ENCODE measurements at regions not wholly inside any gene's neighbourhood (a gene's known extent, or its start where the extent isn't known, plus 50 kb on each side); places are given as distances from the start of the nearest gene placed in this dataset.

- Histone ChIP-seq H4K20me1 (ENCODE audit: control insufficient read depth, extremely low read depth, insufficient read depth, low read length) (no peaks in the 10 kb centered on the region), H2AFZ (ENCODE audit: low read length) (no peak overlapping the region), H3K4me3 (replicated peaks in 1 of 4; ENCODE audit: control extremely low read depth in 1 of 4, insufficient read depth in 1 of 4, low read depth in 3 of 4, low read length in 4 of 4) (no peak overlapping the region), H3K4me2 (ENCODE audit: extremely low read depth, insufficient read depth, low read length) (no peak overlapping the region), H3K27ac (ENCODE audit: insufficient read depth, low read length) (no peak overlapping the region), H3K79me2 (ENCODE audit: control insufficient read depth, insufficient read depth, low read length) (no peaks in the 10 kb centered on the region), H3K4me1 (ENCODE audit: control insufficient read depth, extremely low read depth, insufficient read depth, low read length) (no peaks in the 10 kb centered on the region), H3K27me3 (ENCODE audit: control insufficient read depth, insufficient read depth, low read length) (no peaks in the 10 kb centered on the region), H3K9me3 (ENCODE audit: control insufficient read depth, insufficient read depth, low read depth, low read length) (no peaks in the 10 kb centered on the region), H3K9ac (ENCODE audit: insufficient read depth, low read length) (no peak overlapping the region), H3K36me3 (ENCODE audit: control insufficient read depth, insufficient read depth, low read length) (no peaks in the 10 kb centered on the region)
- TF ChIP-seq, protein P1, sequence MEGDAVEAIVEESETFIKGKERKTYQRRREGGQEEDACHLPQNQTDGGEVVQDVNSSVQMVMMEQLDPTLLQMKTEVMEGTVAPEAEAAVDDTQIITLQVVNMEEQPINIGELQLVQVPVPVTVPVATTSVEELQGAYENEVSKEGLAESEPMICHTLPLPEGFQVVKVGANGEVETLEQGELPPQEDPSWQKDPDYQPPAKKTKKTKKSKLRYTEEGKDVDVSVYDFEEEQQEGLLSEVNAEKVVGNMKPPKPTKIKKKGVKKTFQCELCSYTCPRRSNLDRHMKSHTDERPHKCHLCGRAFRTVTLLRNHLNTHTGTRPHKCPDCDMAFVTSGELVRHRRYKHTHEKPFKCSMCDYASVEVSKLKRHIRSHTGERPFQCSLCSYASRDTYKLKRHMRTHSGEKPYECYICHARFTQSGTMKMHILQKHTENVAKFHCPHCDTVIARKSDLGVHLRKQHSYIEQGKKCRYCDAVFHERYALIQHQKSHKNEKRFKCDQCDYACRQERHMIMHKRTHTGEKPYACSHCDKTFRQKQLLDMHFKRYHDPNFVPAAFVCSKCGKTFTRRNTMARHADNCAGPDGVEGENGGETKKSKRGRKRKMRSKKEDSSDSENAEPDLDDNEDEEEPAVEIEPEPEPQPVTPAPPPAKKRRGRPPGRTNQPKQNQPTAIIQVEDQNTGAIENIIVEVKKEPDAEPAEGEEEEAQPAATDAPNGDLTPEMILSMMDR (conservative IDR thresholded peaks at IDR 0.05 in 1 of 2, IDR thresholded peaks at IDR 0.05 in 1 of 2; ENCODE audit: low read depth in 1 of 2, low read length in 2 of 2): no peak
- no peak for TF ChIP-seq EZH2 (IDR thresholded peaks at IDR 0.05; ENCODE audit: low read length, missing control alignments)
- DNase-seq (ENCODE audit: low read depth in 2 of 2): no peak
Observed at GRCh38 chr4:43146198-43146597, 253.7 kb downstream of the GRXCR1 start.

DNA sequence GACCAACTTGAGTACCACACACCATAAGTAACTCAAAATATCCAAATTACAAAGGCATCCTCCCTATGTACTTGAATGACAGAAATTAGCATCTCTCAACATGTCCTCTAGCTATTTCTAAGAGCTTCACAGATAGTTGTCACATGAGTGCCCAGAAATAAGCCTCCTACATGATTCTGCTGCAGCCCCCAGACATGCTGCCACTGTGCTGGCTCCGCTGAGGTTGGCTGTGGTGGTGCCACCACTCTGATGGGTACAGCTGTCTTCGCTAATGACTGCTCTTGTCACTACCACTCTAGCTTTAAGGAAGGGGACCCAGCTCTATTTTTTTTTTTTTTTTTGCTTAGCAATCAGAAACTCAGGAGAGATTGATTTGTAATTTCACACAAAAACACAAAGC is 256.0 kb downstream of the GRXCR1 start:
- no peaks in the 10 kb centered on the region for H4K20me1 ChIP-seq (ENCODE audit: control insufficient read depth, extremely low read depth, insufficient read depth, low read length)
- no peaks in the 10 kb centered on the region for H3K36me3 ChIP-seq (ENCODE audit: control insufficient read depth, insufficient read depth, low read length)
- H3K9me3 ChIP-seq (ENCODE audit: control insufficient read depth, insufficient read depth, low read depth, low read length): no peaks in the 10 kb centered on the region
- no peaks in the 10 kb centered on the region for H3K27me3 ChIP-seq (ENCODE audit: control insufficient read depth, insufficient read depth, low read length)
- no peak overlapping the region for H2AFZ ChIP-seq (ENCODE audit: low read length)
- H3K27ac ChIP-seq (ENCODE audit: insufficient read depth, low read length): no peak overlapping the region
- TF ChIP-seq EZH2 (IDR thresholded peaks at IDR 0.05; ENCODE audit: low read length, missing control alignments): no peak
- TF ChIP-seq, protein P1 (conservative IDR thresholded peaks at IDR 0.05 in 1 of 2, IDR thresholded peaks at IDR 0.05 in 1 of 2; ENCODE audit: low read depth in 1 of 2, low read length in 2 of 2): no peak
- no peak overlapping the region for H3K4me3 ChIP-seq (replicated peaks in 1 of 4; ENCODE audit: control extremely low read depth in 1 of 4, insufficient read depth in 1 of 4, low read depth in 3 of 4, low read length in 4 of 4)
- no peaks in the 10 kb centered on the region for H3K79me2 ChIP-seq (ENCODE audit: control insufficient read depth, insufficient read depth, low read length)
- H3K9ac ChIP-seq (ENCODE audit: insufficient read depth, low read length): no peak overlapping the region
- no peak for DNase-seq (ENCODE audit: low read depth in 2 of 2)
- no peak overlapping the region for H3K4me2 ChIP-seq (ENCODE audit: extremely low read depth, insufficient read depth, low read length)
- H3K4me1 ChIP-seq (ENCODE audit: control insufficient read depth, extremely low read depth, insufficient read depth, low read length): no peaks in the 10 kb centered on the region

DNA sequence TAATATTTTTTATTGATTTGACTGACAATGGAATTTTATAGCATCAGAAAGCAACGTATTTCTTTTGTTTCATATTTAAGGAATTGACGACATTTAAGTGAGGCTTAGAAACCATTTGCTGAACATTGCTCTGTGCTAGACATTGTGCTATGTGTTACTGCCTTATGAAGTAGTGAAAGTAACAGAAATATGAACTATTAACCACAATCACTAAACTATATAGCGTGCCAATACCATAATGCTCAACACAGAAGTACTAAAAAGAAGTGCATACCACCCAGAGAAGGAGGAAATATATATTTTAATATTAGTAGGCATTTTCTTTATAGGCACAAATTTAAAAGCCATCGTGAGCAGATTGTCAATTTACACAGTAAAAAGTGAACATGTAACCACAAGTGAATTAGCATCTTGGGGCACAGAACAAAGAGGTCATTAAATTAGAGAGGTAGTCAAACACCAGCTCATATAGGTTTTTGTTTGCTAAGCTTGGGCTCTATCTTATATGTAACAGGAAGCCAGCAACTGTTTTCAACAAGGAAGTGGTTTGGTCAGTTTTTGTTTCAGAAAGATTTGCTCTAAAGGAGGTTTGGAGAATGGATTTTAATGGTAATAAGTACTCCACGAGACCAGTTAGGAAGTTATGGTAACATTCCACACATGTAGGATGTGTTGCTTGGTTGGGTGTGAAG is 270.7 kb downstream of the GRXCR1 start:
- no peak for DNase-seq (ENCODE audit: low read depth in 2 of 2)
- no peak overlapping the region for H3K4me2 ChIP-seq (ENCODE audit: extremely low read depth, insufficient read depth, low read length)
- H2AFZ ChIP-seq (ENCODE audit: low read length): no peak overlapping the region
- no peak overlapping the region for H3K27ac ChIP-seq (ENCODE audit: insufficient read depth, low read length)
- no peaks in the 10 kb centered on the region for H3K79me2 ChIP-seq (ENCODE audit: control insufficient read depth, insufficient read depth, low read length)
- no peak overlapping the region for H3K9ac ChIP-seq (ENCODE audit: insufficient read depth, low read length)
- no peaks in the 10 kb centered on the region for H4K20me1 ChIP-seq (ENCODE audit: control insufficient read depth, extremely low read depth, insufficient read depth, low read length)
- no peaks in the 10 kb centered on the region for H3K36me3 ChIP-seq (ENCODE audit: control insufficient read depth, insufficient read depth, low read length)
- no peak overlapping the region for H3K4me3 ChIP-seq (replicated peaks in 1 of 4; ENCODE audit: control extremely low read depth in 1 of 4, insufficient read depth in 1 of 4, low read depth in 3 of 4, low read length in 4 of 4)
- no peaks in the 10 kb centered on the region for H3K4me1 ChIP-seq (ENCODE audit: control insufficient read depth, extremely low read depth, insufficient read depth, low read length)
- H3K27me3 ChIP-seq (ENCODE audit: control insufficient read depth, insufficient read depth, low read length): no peaks in the 10 kb centered on the region
- TF ChIP-seq EZH2 (IDR thresholded peaks at IDR 0.05; ENCODE audit: low read length, missing control alignments): no peak
- TF ChIP-seq, protein P1 (conservative IDR thresholded peaks at IDR 0.05 in 1 of 2, IDR thresholded peaks at IDR 0.05 in 1 of 2; ENCODE audit: low read depth in 1 of 2, low read length in 2 of 2): no peak
- H3K9me3 ChIP-seq (ENCODE audit: control insufficient read depth, insufficient read depth, low read depth, low read length): no peaks in the 10 kb centered on the region
